ENCODE measurements at regions not wholly inside any gene's neighbourhood (a gene's known extent, or its start where the extent isn't known, plus 50 kb on each side); places are given as distances from the start of the nearest gene placed in this dataset.

DNA sequence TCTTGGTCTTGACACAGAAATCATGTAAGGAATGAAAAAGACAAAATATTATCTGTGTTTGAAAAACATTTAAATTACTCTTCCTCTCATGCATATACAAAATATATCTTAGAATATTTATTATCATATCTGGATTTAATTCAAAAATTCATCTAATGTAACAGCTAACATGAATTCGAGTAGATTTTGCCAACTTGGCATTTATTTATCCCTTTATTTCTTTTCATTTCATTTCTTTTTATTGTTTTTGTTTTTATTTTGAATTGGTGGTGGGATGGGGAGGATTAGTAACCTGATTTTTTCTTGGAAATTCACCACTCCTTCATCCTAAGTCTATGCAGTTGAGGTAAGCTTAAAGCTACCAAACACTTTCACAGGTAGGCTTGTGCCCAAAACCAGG is 508.7 kb downstream of the EPHA7 start:
- H3K36me3 ChIP-seq (replicated peaks; ENCODE audit: insufficient read depth, low read length) = no peaks in the 10 kb centered on the region
- no peaks in the 10 kb centered on the region for H3K79me2 ChIP-seq (ENCODE audit: low read length)
- no peaks in the 10 kb centered on the region for H3K27me3 ChIP-seq (replicated peaks; ENCODE audit: insufficient read depth, low read length)
- H3K9me3 ChIP-seq (replicated peaks; ENCODE audit: insufficient read depth, low read length) = no peaks in the 10 kb centered on the region; the same call in 1 of the 2 replicates
- H2AFZ ChIP-seq (ENCODE audit: low read length) = no peak overlapping the region
- peaks cover 18% of the 10 kb centered on the region for H3K4me1 ChIP-seq (ENCODE audit: low read length)
- H3K9me2 ChIP-seq (replicated peaks; ENCODE audit: insufficient read depth, low read length) = no peaks in the 10 kb centered on the region
- H3K9ac ChIP-seq (ENCODE audit: low read length) = no peak overlapping the region
- no peak for DNase-seq
- no peak for TF ChIP-seq EZH2 (optimal IDR thresholded peaks at IDR 0.05; ENCODE audit: low read depth, low read length)
- no peak for TF ChIP-seq EZH2phosphoT487 (IDR thresholded peaks at IDR 0.05; ENCODE audit: low read length)
- TF ChIP-seq, protein P1, sequence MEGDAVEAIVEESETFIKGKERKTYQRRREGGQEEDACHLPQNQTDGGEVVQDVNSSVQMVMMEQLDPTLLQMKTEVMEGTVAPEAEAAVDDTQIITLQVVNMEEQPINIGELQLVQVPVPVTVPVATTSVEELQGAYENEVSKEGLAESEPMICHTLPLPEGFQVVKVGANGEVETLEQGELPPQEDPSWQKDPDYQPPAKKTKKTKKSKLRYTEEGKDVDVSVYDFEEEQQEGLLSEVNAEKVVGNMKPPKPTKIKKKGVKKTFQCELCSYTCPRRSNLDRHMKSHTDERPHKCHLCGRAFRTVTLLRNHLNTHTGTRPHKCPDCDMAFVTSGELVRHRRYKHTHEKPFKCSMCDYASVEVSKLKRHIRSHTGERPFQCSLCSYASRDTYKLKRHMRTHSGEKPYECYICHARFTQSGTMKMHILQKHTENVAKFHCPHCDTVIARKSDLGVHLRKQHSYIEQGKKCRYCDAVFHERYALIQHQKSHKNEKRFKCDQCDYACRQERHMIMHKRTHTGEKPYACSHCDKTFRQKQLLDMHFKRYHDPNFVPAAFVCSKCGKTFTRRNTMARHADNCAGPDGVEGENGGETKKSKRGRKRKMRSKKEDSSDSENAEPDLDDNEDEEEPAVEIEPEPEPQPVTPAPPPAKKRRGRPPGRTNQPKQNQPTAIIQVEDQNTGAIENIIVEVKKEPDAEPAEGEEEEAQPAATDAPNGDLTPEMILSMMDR (IDR thresholded peaks at IDR 0.05; ENCODE audit: low read length) = no peak
- no peak overlapping the region for H3K4me3 ChIP-seq (ENCODE audit: low read length)
- no peaks in the 10 kb centered on the region for H4K20me1 ChIP-seq (ENCODE audit: insufficient read depth, low read length)
- H3F3A ChIP-seq (ENCODE audit: insufficient read depth, low read length) = no peaks in the 10 kb centered on the region; the same call in 1 of the 2 replicates
- H3K27ac ChIP-seq (ENCODE audit: low read length) = peak overlapping the region; percentile 10; the same call in 1 of the 2 replicates
- H3K4me2 ChIP-seq (ENCODE audit: low read depth, low read length) = no peak overlapping the region

DNA sequence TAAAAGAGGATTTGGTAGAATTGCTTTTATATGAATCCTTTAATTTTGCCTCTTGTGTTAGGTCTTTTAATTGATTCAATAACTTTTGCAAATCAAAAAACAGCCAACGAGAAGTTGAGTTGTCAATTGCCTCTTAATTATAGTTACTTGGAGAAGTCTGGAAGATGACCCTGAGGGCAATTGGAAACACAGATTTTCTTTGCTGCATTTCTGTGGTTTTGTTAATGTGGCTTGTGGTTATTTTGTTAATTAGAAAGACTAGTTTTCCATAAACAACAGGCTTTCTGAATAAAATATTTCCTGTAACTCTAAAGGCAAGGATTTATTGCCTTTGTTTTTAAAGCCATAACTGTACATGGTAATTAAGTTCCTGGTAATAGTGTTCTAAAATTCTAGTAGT is 513.0 kb downstream of the EPHA7 start:
- no peaks in the 10 kb centered on the region for H3K36me3 ChIP-seq (replicated peaks; ENCODE audit: insufficient read depth, low read length)
- no peak overlapping the region for H3K4me2 ChIP-seq (ENCODE audit: low read depth, low read length)
- H3K4me3 ChIP-seq (ENCODE audit: low read length) = no peak overlapping the region
- TF ChIP-seq EZH2phosphoT487 (IDR thresholded peaks at IDR 0.05; ENCODE audit: low read length) (no peak), EZH2 (optimal IDR thresholded peaks at IDR 0.05; ENCODE audit: low read depth, low read length) (no peak)
- TF ChIP-seq, protein P1 (IDR thresholded peaks at IDR 0.05; ENCODE audit: low read length) = no peak
- no peaks in the 10 kb centered on the region; the same call in 1 of the 2 replicates for H3F3A ChIP-seq (ENCODE audit: insufficient read depth, low read length)
- no peak for DNase-seq
- 0 out of 2 replicates have a peak, but pooled peaks cover under 1% of the 10 kb centered on the region for H3K4me1 ChIP-seq (ENCODE audit: low read length)
- no peak overlapping the region for H3K27ac ChIP-seq (ENCODE audit: low read length)
- no peaks in the 10 kb centered on the region for H3K9me2 ChIP-seq (replicated peaks; ENCODE audit: insufficient read depth, low read length)
- no peaks in the 10 kb centered on the region for H3K79me2 ChIP-seq (ENCODE audit: low read length)
- no peak overlapping the region for H3K9ac ChIP-seq (ENCODE audit: low read length)
- no peaks in the 10 kb centered on the region for H3K27me3 ChIP-seq (replicated peaks; ENCODE audit: insufficient read depth, low read length)
- H2AFZ ChIP-seq (ENCODE audit: low read length) = no peak overlapping the region
- no peaks in the 10 kb centered on the region for H3K9me3 ChIP-seq (replicated peaks; ENCODE audit: insufficient read depth, low read length)
- H4K20me1 ChIP-seq (ENCODE audit: insufficient read depth, low read length) = no peaks in the 10 kb centered on the region

DNA sequence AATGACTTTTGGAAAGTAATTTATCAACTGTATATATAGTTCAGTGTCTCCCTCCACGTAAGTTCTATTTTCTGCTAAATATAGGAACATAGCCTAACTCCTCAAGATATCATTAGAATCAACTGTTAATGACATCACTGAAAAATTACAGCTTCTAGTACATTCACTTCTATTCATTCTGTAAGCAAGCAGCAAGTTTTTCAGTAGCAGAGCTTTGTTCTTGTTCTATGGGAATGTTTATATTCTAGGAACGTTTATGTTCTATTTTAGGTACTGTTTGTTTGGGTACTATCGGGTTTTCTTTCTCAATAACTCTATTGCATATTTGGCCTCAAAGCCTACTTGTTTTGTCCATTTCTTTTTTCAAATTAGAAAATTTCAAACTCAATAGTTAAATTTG is 525.6 kb downstream of the EPHA7 start:
- Histone ChIP-seq H3K9me2 (replicated peaks; ENCODE audit: insufficient read depth, low read length) (no peaks in the 10 kb centered on the region), H3K36me3 (replicated peaks; ENCODE audit: insufficient read depth, low read length) (no peaks in the 10 kb centered on the region), H3K4me1 (ENCODE audit: low read length) (no peaks in the 10 kb centered on the region), H3K9ac (ENCODE audit: low read length) (no peak overlapping the region), H3K4me2 (ENCODE audit: low read depth, low read length) (no peak overlapping the region), H3K79me2 (ENCODE audit: low read length) (no peaks in the 10 kb centered on the region), H2AFZ (ENCODE audit: low read length) (no peak overlapping the region), H3K27me3 (replicated peaks; ENCODE audit: insufficient read depth, low read length) (no peaks in the 10 kb centered on the region), H3K27ac (ENCODE audit: low read length) (no peak overlapping the region), H3K4me3 (ENCODE audit: low read length) (no peak overlapping the region), H3F3A (ENCODE audit: insufficient read depth, low read length) (no peaks in the 10 kb centered on the region), H3K9me3 (replicated peaks; ENCODE audit: insufficient read depth, low read length) (no peaks in the 10 kb centered on the region), H4K20me1 (ENCODE audit: insufficient read depth, low read length) (no peaks in the 10 kb centered on the region)
- DNase-seq = no peak
- no peak for TF ChIP-seq EZH2 (optimal IDR thresholded peaks at IDR 0.05; ENCODE audit: low read depth, low read length)

DNA sequence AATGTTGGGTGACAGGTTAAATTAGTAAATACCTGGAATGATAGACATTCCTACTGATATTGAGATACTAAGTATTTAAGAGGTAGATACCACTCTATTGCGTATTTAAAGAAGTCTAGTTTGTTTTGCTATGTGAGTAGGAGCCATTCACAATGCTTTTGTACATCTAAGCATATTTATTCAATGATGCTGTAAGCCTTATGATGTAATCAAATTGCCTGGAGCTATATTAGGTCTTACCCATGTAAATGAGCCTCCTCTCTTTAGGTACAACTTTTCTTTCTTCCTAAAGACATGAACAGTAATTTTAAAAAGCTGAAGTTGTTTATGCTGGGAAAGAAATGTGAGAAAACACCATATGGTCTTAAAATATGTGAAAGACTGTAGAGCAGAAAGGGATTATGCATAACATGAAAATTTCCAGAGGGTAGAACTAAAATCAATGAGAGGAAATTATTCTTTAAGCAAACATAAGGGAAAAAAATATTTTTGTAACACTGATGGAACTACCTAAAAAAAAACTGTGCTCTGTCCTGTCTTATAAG is 526.7 kb downstream of the EPHA7 start:
- DNase-seq = no peak
- H3K9ac ChIP-seq (ENCODE audit: low read length) = no peak overlapping the region

More for the DNA sequence above, 526.7 kb downstream of the EPHA7 start:
- Histone ChIP-seq H3K9me2 (replicated peaks; ENCODE audit: insufficient read depth, low read length) (no peaks in the 10 kb centered on the region), H3K79me2 (ENCODE audit: low read length) (no peaks in the 10 kb centered on the region), H3K4me2 (ENCODE audit: low read depth, low read length) (no peak overlapping the region), H3K9me3 (replicated peaks; ENCODE audit: insufficient read depth, low read length) (no peaks in the 10 kb centered on the region), H3K27me3 (replicated peaks; ENCODE audit: insufficient read depth, low read length) (no peaks in the 10 kb centered on the region), H3K27ac (ENCODE audit: low read length) (no peak overlapping the region), H2AFZ (ENCODE audit: low read length) (no peak overlapping the region), H4K20me1 (ENCODE audit: insufficient read depth, low read length) (no peaks in the 10 kb centered on the region), H3K36me3 (replicated peaks; ENCODE audit: insufficient read depth, low read length) (no peaks in the 10 kb centered on the region), H3F3A (ENCODE audit: insufficient read depth, low read length) (no peaks in the 10 kb centered on the region), H3K4me1 (ENCODE audit: low read length) (no peaks in the 10 kb centered on the region), H3K4me3 (ENCODE audit: low read length) (no peak overlapping the region)
- no peak for TF ChIP-seq EZH2phosphoT487 (IDR thresholded peaks at IDR 0.05; ENCODE audit: low read length)
- TF ChIP-seq EZH2 (optimal IDR thresholded peaks at IDR 0.05; ENCODE audit: low read depth, low read length) = no peak
- TF ChIP-seq, protein P1 (IDR thresholded peaks at IDR 0.05; ENCODE audit: low read length) = no peak

All from MM.1S (cell line).